BLaER1 treated with 17β-estradiol and CSF1 and Interleukin-3, amounts not matched to agents 10 nM and 100 nM (cell line): ENCODE measurements at regions not wholly inside any gene's neighbourhood (a gene's known extent, or its start where the extent isn't known, plus 50 kb on each side); places are given as distances from the start of the nearest gene placed in this dataset.

ENCODE experiments used
- H3K27ac ChIP-seq, 11 experiments: shearing (Covaris generic); formaldehyde crosslinking; 2 replicates each; pipeline ENCODE4 v1.8.1; 2022
- H3K27me3 ChIP-seq, 11 experiments: shearing (Covaris generic); formaldehyde crosslinking; 2 replicates each; pipeline ENCODE4 v1.8.1; 2022
- H3K36me3 ChIP-seq, 11 experiments: shearing (Covaris generic); formaldehyde crosslinking; 2 replicates each; pipeline ENCODE4 v1.8.1; 2022
- H3K4me1 ChIP-seq, 10 experiments: shearing (Covaris generic); formaldehyde crosslinking; 2 replicates each; pipeline ENCODE4 v1.8.1; 2022
- H3K4me2 ChIP-seq, 11 experiments: shearing (Covaris generic); formaldehyde crosslinking; 2 replicates each; pipeline ENCODE4 v1.8.1; 2022
- H3K4me3 ChIP-seq, 10 experiments: shearing (Covaris generic); formaldehyde crosslinking; 2 replicates each; pipeline ENCODE4 v1.8.1; 2022
- H3K9ac ChIP-seq, 11 experiments: shearing (Covaris generic); formaldehyde crosslinking; 2 replicates each; pipeline ENCODE4 v1.8.1; 2022
- H3K9me3 ChIP-seq, 11 experiments: shearing (Covaris generic); formaldehyde crosslinking; replicated peaks in 1 of 11; 2 replicates each; pipeline ENCODE4 v1.8.1; 2022
- H4K20me1 ChIP-seq, 11 experiments: shearing (Covaris generic); formaldehyde crosslinking; 2 replicates each; pipeline ENCODE4 v1.8.1; 2022
- Cebpa-rat ChIP-seq, 11 experiments: shearing (Covaris generic); IDR thresholded peaks; 2 replicates each; pipeline ENCODE4 v1.8.1; 2022

DNA sequence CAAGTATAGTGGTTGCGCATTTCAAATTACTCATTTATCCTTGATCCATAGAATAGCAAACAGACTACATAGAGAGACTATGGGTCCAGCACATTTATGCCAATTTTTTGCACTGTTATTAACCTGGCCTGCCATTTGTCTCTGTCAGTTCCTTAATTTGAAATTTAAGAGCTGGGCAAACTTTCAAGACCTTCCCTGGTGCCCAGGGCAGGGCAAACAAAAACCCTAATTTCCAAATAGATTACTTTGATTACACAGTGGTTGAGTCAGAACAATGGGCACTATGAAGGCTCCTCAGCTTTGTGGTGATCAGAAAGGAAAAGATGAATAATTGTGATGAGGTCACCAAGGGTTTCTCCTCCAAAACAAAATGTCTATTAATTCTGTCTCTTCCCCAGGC is 80.6 kb downstream of the TNFSF18 start:
- Histone ChIP-seq H3K4me2 (0 out of 22 replicates have a peak overlapping the region, but pooled peaks of 1 of the 11 experiments have one; percentile 15), H3K27ac (no peak overlapping the region), H3K4me3 (no peak overlapping the region), H3K27me3 (no peaks in the 10 kb centered on the region), H4K20me1 (no peaks in the 10 kb centered on the region), H3K9me3 (peaks cover 0 to 14% (median 0%) of the 10 kb centered on the region in 11 experiments; a peak in 3 of 22 replicates), H3K9ac (no peak overlapping the region), H3K36me3 (no peaks in the 10 kb centered on the region), H3K4me1 (no peaks in the 10 kb centered on the region)
- no peak for TF ChIP-seq Cebpa-rat (IDR thresholded peaks at IDR 0.05)

DNA sequence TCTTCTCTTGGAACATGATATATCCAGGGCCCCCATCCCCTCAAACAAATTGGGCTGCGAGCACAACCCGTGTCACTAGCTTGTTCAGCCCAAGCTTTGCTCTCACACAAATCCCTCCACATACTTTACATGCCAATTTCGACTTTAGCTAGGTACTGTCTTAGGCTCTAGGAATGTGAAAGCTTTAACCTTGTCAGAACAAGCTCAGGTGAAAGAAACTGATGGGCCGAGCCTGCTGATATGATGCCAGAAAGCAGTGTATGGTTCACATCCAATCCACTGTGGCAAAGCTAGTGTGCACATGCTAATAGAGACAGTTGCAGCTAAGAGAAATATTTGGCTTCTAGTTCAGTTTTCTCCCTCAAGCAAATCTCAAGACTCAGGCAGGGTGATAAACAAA is 79.5 kb downstream of the TNFSF18 start:
- no peaks in the 10 kb centered on the region for H3K36me3 ChIP-seq
- H3K4me2 ChIP-seq, result no peak overlapping the region
- H3K9me3 ChIP-seq, result peaks cover 0 to 14% (median 0%) of the 10 kb centered on the region in 11 experiments; a peak in 3 of 22 replicates
- H3K4me1 ChIP-seq, result no peaks in the 10 kb centered on the region
- no peaks in the 10 kb centered on the region for H4K20me1 ChIP-seq
- no peak for TF ChIP-seq Cebpa-rat (IDR thresholded peaks at IDR 0.05)
- no peaks in the 10 kb centered on the region for H3K27me3 ChIP-seq
- H3K9ac ChIP-seq, result no peak overlapping the region
- H3K27ac ChIP-seq, result no peak overlapping the region
- H3K4me3 ChIP-seq, result no peak overlapping the region

DNA sequence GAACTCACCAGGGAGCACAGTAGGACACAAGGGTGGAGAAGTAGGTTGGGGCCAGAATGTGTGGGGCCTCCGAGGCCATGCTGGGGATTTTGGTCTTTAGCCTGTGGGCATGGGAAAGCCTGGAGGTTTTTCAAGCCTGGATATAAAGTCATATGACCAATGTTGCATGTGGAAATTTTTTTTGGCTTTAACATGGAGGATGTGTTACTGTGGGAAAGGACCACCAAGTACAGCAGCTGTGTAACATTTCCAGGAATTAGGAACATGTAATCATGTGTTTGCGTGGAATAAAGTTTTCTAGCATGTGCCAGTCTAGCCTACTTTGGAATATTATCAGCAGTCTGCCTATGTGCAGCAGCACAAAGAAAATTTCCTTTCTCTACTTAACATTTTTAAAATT is 78.5 kb downstream of the TNFSF18 start:
- Histone ChIP-seq H3K9me3 (peaks cover 0 to 6% (median 0%) of the 10 kb centered on the region in 11 experiments; a peak in 2 of 22 replicates), H3K27ac (no peak overlapping the region), H3K4me1 (peaks cover 0 to 2% (median 0%) of the 10 kb centered on the region in 10 experiments; a peak in 2 of 20 replicates), H3K27me3 (no peaks in the 10 kb centered on the region), H3K4me2 (no peak overlapping the region), H3K36me3 (no peaks in the 10 kb centered on the region), H3K4me3 (no peak overlapping the region), H4K20me1 (no peaks in the 10 kb centered on the region), H3K9ac (no peak overlapping the region)
- no peak for TF ChIP-seq Cebpa-rat (IDR thresholded peaks at IDR 0.05)

DNA sequence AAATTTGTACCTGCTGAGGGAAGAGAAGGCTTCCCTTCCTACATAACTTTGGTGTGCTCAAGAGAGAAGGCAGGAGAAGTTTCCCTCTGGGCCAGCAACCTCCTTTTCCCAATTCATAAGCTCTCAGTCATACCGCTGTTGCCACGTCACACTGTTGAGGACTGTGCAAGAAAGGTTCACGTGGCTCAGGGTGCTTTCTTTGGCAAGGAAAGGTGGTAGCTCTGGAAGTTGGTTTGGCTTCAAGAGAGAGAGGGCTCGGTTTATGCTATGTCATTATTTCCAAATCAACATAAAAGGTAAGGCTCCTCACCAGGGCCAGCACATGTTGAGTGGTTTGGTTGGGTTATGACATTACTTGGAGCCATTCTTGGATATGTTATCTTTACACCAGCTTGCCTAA is 77.3 kb downstream of the TNFSF18 start:
- H3K27me3 ChIP-seq, result no peaks in the 10 kb centered on the region
- H3K4me1 ChIP-seq, result peaks cover 0 to 10% (median 0%) of the 10 kb centered on the region in 10 experiments; a peak in 3 of 20 replicates
- H3K4me3 ChIP-seq, result no peak overlapping the region
- no peak overlapping the region for H3K9ac ChIP-seq
- no peaks in the 10 kb centered on the region for H3K9me3 ChIP-seq
- H3K36me3 ChIP-seq, result no peaks in the 10 kb centered on the region
- no peak overlapping the region for H3K27ac ChIP-seq
- no peak overlapping the region for H3K4me2 ChIP-seq
- no peaks in the 10 kb centered on the region for H4K20me1 ChIP-seq
- no peak for TF ChIP-seq Cebpa-rat (IDR thresholded peaks at IDR 0.05)

DNA sequence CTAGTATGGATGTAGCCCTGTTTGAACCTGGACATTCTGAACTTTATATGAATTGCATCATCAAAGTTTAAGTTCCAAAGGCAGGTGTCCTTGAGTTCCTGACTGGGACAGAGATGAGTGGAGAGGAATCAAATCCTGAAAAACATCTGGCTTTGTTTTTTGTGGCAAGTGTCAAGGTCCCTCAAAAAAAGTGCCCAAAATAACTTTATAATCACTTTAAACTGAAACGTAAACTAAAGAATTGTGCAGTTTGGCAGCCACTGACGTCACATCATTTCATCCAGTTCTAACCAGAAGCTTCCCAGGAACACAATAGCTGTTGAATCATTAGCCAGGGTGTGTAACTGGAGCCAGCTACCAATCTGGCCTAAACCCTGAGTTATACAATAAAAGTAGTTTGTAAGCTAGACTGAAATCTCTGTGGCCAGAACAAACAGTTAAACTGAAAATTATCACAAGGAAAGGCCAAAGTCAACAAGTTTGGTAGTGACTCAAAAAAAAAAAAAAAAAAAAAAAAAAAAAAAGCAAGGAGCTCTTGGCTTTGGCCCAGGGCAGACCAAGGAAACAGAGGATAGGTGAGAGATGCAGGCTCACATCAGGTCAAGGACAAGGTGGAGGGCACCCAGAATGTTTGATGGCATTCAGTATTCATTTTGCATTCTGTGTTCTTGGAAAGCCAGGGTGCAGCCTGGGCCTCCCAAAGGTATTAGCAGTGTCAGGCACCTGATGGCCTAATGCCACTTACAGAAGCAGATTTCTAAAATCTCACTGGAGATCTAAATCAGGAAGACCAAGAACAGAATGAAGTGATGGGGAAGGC is 74.3 kb downstream of the TNFSF18 start:
- Histone ChIP-seq H3K9ac (no peak overlapping the region), H3K4me2 (no peak overlapping the region), H4K20me1 (no peaks in the 10 kb centered on the region), H3K4me1 (peaks cover 0 to 10% (median 0%) of the 10 kb centered on the region in 10 experiments; a peak in 3 of 20 replicates), H3K27ac (peak overlapping the region in 1 of 11 experiments; percentile 7; a peak in 1 of 22 replicates), H3K4me3 (no peak overlapping the region), H3K27me3 (no peaks in the 10 kb centered on the region), H3K36me3 (no peaks in the 10 kb centered on the region), H3K9me3 (no peaks in the 10 kb centered on the region)
- TF ChIP-seq Cebpa-rat (IDR thresholded peaks at IDR 0.05), result no peak

DNA sequence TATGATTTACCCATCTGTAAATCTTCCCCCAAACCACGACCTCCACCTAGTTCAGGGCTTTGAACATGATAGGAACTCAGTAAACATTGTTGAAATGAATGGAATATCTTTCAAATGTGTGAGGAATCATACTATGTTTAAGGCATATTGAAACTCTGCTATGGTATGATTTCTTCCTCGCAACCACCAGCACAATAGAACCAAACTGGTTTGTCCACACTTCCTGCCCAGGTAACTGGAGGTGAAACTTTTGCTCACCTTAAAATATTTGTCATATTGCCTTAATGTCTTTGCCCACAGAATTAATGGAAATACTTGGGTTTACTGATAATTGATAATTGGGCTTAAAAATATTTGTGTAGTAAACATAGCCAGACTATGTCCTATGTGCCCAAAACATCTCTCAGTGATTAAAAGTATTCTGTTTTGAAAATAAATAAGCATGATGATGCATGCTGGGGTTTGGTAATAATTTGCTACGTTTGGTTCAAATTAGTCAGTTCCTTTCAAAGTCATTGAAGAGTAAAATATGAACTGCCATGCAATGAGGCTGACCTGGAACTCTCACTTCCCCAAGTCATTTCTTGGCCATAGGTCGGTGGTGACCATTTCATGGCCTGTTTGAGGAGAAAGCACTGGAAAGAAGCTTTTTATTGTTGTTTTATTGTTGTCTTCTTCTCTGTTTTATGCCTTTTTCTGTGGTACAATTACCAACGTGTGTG is 73.3 kb downstream of the TNFSF18 start:
- Histone ChIP-seq H3K27me3 (no peaks in the 10 kb centered on the region), H3K4me2 (peak overlapping the region in 4 of 11 experiments; percentile 3 to 20 (median 12); a peak in 4 of 22 replicates), H3K9ac (no peak overlapping the region), H3K36me3 (no peaks in the 10 kb centered on the region), H3K4me3 (no peak overlapping the region), H3K27ac (peak overlapping the region in 2 of 11 experiments; percentile 7 to 18; a peak in 3 of 22 replicates), H4K20me1 (no peaks in the 10 kb centered on the region), H3K9me3 (no peaks in the 10 kb centered on the region), H3K4me1 (peaks cover 0 to 10% (median 0%) of the 10 kb centered on the region in 10 experiments; a peak in 3 of 20 replicates)
- TF ChIP-seq Cebpa-rat (IDR thresholded peaks at IDR 0.05), result no peak

DNA sequence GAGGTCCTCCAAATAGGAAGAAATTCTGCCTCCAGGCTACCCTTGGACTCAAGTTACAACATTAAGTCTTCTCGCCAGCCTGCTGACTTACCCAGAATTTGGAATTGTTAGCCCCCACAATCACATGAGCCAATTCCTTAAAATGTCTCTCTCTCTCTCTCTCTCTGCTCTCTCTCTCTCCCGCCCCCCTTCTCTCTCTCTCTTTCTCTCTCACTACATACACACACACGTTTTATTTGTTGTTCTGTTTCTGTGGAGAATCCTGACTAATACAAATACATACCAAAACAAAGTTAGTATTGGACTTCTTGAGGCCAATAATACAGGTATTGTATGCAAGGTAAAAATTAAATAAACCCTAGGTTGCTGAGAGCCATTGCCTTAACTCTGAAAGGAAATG is 72.1 kb downstream of the TNFSF18 start:
- H3K27me3 ChIP-seq, result no peaks in the 10 kb centered on the region
- no peak overlapping the region for H3K4me2 ChIP-seq
- H3K9me3 ChIP-seq, result no peaks in the 10 kb centered on the region
- no peak overlapping the region for H3K27ac ChIP-seq
- no peak for TF ChIP-seq Cebpa-rat (IDR thresholded peaks at IDR 0.05)
- H3K36me3 ChIP-seq, result no peaks in the 10 kb centered on the region
- peaks cover 0 to 10% (median 0%) of the 10 kb centered on the region in 10 experiments; a peak in 3 of 20 replicates for H3K4me1 ChIP-seq
- H4K20me1 ChIP-seq, result no peaks in the 10 kb centered on the region
- H3K9ac ChIP-seq, result no peak overlapping the region
- no peak overlapping the region for H3K4me3 ChIP-seq

DNA sequence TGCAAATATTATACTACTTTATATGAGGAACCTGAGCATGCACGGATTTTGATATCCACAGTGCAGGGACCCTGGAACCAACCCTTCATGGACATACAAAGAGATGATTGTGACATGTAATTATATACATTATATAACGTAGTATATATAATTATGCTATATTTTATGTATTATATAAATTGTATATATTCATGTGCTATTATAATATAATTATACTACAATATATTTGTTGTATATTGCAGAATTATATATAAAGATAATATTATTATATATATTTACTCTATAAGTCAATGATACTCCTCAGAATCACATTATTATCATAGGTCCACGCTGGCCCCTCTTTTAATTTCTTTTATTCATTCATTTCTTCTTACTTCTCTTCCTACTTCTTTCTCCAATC is 70.9 kb downstream of the TNFSF18 start:
- Histone ChIP-seq H3K4me3 (no peak overlapping the region), H3K9me3 (no peaks in the 10 kb centered on the region), H3K4me1 (peaks cover 0 to 10% (median 0%) of the 10 kb centered on the region in 10 experiments; a peak in 3 of 20 replicates), H4K20me1 (no peaks in the 10 kb centered on the region), H3K27me3 (no peaks in the 10 kb centered on the region), H3K4me2 (no peak overlapping the region), H3K9ac (no peak overlapping the region), H3K36me3 (no peaks in the 10 kb centered on the region), H3K27ac (no peak overlapping the region)
- TF ChIP-seq Cebpa-rat (IDR thresholded peaks at IDR 0.05), result no peak

DNA sequence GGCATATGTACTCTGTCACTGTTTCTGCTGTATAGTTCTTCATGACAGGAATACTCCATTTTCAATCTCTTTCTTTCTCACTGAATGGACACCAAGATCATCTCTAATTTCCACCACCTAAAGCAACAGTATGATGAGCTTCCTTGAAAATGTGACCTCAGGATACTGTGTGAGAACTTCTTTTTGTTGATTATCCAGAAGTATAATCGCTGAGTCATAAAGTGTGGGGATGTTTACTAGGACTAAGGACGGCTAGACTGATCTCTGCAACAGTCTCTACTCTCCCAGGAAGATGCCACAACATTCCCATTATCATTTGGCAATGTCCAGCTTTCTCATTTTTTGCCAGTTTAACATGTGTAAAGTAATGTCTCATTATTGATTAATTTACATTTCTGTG is 70.3 kb downstream of the TNFSF18 start:
- H3K9ac ChIP-seq, result no peak overlapping the region
- no peaks in the 10 kb centered on the region for H4K20me1 ChIP-seq
- H3K36me3 ChIP-seq, result no peaks in the 10 kb centered on the region
- H3K9me3 ChIP-seq, result no peaks in the 10 kb centered on the region
- H3K4me1 ChIP-seq, result peaks cover 0 to 10% (median 0%) of the 10 kb centered on the region in 10 experiments; a peak in 3 of 20 replicates
- H3K27ac ChIP-seq, result no peak overlapping the region
- H3K4me3 ChIP-seq, result no peak overlapping the region
- no peaks in the 10 kb centered on the region for H3K27me3 ChIP-seq
- TF ChIP-seq Cebpa-rat (IDR thresholded peaks at IDR 0.05), result no peak
- H3K4me2 ChIP-seq, result no peak overlapping the region
